ENCODE measurements at regions not wholly inside any gene's neighbourhood (a gene's known extent, or its start where the extent isn't known, plus 50 kb on each side); places are given as distances from the start of the nearest gene placed in this dataset.

- DNase-seq, result no peak
- H3K4me3 Mint-ChIP-seq, result peak overlapping the region; percentile 18 to 50 (median 28)
- peaks cover 27 to 38% (median 35%) of the 10 kb centered on the region in 3 donors for H3K4me1 Mint-ChIP-seq
- POLR2A ChIA-PET, result interaction anchor here in 1 of 2 donors (0.6 to 0.7 kb wide), 2 partner anchors 80 to 262 kb away, joined by 3 to 8 read pairs; no protein-coding TSS in a partner anchor
- no peaks in the 10 kb centered on the region for H3K27me3 ChIP-seq (replicated peaks in 1 of 2; ENCODE audit: control insufficient read depth in 2 of 2, extremely low read depth in 1 of 2, insufficient read depth in 2 of 2, low read length in 1 of 2)
- H3K27me3 Mint-ChIP-seq, result peaks cover 0 to 7% of the 10 kb centered on the region in 2 donors
- H3K27ac ChIP-seq (ENCODE audit: low read length), result no peak overlapping the region
- peak overlapping the region in 1 of 2 donors; percentile 28 for H3K27ac Mint-ChIP-seq
- no peak overlapping the region for H3K4me3 ChIP-seq (ENCODE audit: control insufficient read depth in 1 of 2, extremely low read depth in 1 of 2, low read length in 1 of 2)
- 60% methylated on average over 1 of the region's 18 CpGs for WGBS (ENCODE audit: insufficient coverage)
- H3K9me3 Mint-ChIP-seq, result no peaks in the 10 kb centered on the region
- peak in 3 of 4 experiments; percentile 15 to 48 (median 31) for ATAC-seq (replicated peaks in 1 of 4)
- CTCF ChIA-PET, result interaction anchor here in 1 of 2 donors (0.5 kb wide), 1 partner anchor 18 kb away, joined by 3 read pairs; no protein-coding TSS in a partner anchor
- H3K36me3 ChIP-seq (ENCODE audit: control insufficient read depth in 2 of 2, extremely low read depth in 1 of 2, insufficient read depth in 1 of 2, low read length in 1 of 2), result no peaks in the 10 kb centered on the region
- H3K4me1 ChIP-seq (ENCODE audit: control insufficient read depth in 1 of 2, extremely low read depth in 1 of 2, insufficient read depth in 2 of 2, low read length in 2 of 2), result peaks cover 20 to 22% of the 10 kb centered on the region in 2 experiments
- H3K9me3 ChIP-seq, result no peaks in the 10 kb centered on the region
- no peaks in the 10 kb centered on the region for H3K36me3 Mint-ChIP-seq
Observed at GRCh38 chr10:8326396-8327139, 272.1 kb downstream of the GATA3 start.

- peak overlapping the region in 1 of 2 donors; percentile 8 for H3K27ac Mint-ChIP-seq
- no peaks in the 10 kb centered on the region for H3K36me3 Mint-ChIP-seq
- WGBS (ENCODE audit: insufficient coverage), result no CpG with 5 or more reads among the region's 1 CpG
- no peaks in the 10 kb centered on the region for H3K9me3 Mint-ChIP-seq
- no peaks in the 10 kb centered on the region for H3K36me3 ChIP-seq (ENCODE audit: control insufficient read depth in 2 of 2, extremely low read depth in 1 of 2, insufficient read depth in 1 of 2, low read length in 1 of 2)
- ChIA-PET POLR2A (interaction anchor here in 1 of 2 donors (0.5 kb wide), 1 partner anchor 684 kb away, joined by 3 read pairs; no protein-coding TSS in a partner anchor), CTCF (interaction anchor here in 1 of 2 donors (0.5 kb wide), 1 partner anchor 19 kb away, joined by 3 read pairs; no protein-coding TSS in a partner anchor)
- H3K27me3 ChIP-seq (replicated peaks in 1 of 2; ENCODE audit: control insufficient read depth in 2 of 2, extremely low read depth in 1 of 2, insufficient read depth in 2 of 2, low read length in 1 of 2), result no peaks in the 10 kb centered on the region
- ATAC-seq (replicated peaks in 1 of 4), result no peak
- no peaks in the 10 kb centered on the region for H3K9me3 ChIP-seq
- H3K4me1 Mint-ChIP-seq, result peaks cover 32 to 43% (median 40%) of the 10 kb centered on the region in 3 donors
- H3K27ac ChIP-seq (ENCODE audit: low read length), result no peak overlapping the region
- H3K4me1 ChIP-seq (ENCODE audit: control insufficient read depth in 1 of 2, extremely low read depth in 1 of 2, insufficient read depth in 2 of 2, low read length in 2 of 2), result peaks cover 20 to 23% of the 10 kb centered on the region in 2 experiments
- no peak overlapping the region for H3K4me3 Mint-ChIP-seq
- H3K27me3 Mint-ChIP-seq, result peaks cover 0 to 7% of the 10 kb centered on the region in 2 donors
- DNase-seq, result no peak
- H3K4me3 ChIP-seq (ENCODE audit: control insufficient read depth in 1 of 2, extremely low read depth in 1 of 2, low read length in 1 of 2), result no peak overlapping the region
Observed at GRCh38 chr10:8327140-8327423, 272.6 kb downstream of the GATA3 start.

GRCh38 chr10:8331387-8331786 lies 276.9 kb downstream of the GATA3 start:
- 0% methylated on average over 6 of the region's 14 CpGs for WGBS (ENCODE audit: insufficient coverage)
- H3K36me3 ChIP-seq (ENCODE audit: control insufficient read depth in 2 of 2, extremely low read depth in 1 of 2, insufficient read depth in 1 of 2, low read length in 1 of 2), result no peaks in the 10 kb centered on the region
- Mint-ChIP-seq H3K9me3 (no peaks in the 10 kb centered on the region), H3K4me3 (peak overlapping the region; percentile 77 to 80 (median 79)), H3K27me3 (no peaks in the 10 kb centered on the region), H3K4me1 (peaks cover 36 to 49% (median 42%) of the 10 kb centered on the region in 3 donors), H3K36me3 (no peaks in the 10 kb centered on the region), H3K27ac (peak overlapping the region; percentile 87 to 96)
- CTCF ChIA-PET, result interaction anchor here (0.6 to 2.2 kb wide), 11 partner anchors 12 to 763 kb away, joined by 3 to 23 read pairs (median 3); no protein-coding TSS in a partner anchor
- POLR2A ChIA-PET, result interaction anchor here (0.6 to 2.9 kb wide), 15 partner anchors 21 to 277 kb away, joined by 3 to 48 read pairs (median 6); partner anchors contain the start of gene GATA3 (in 1 of the 2)
- H3K27ac ChIP-seq (ENCODE audit: low read length), result peak overlapping the region; percentile 97
- no peaks in the 10 kb centered on the region for H3K9me3 ChIP-seq
- H3K4me1 ChIP-seq (ENCODE audit: control insufficient read depth in 1 of 2, extremely low read depth in 1 of 2, insufficient read depth in 2 of 2, low read length in 2 of 2), result peaks cover 15 to 26% of the 10 kb centered on the region in 2 experiments
- H3K27me3 ChIP-seq (replicated peaks in 1 of 2; ENCODE audit: control insufficient read depth in 2 of 2, extremely low read depth in 1 of 2, insufficient read depth in 2 of 2, low read length in 1 of 2), result no peaks in the 10 kb centered on the region
- DNase-seq (peak in 28 of 35 experiments; percentile 1 to 64 (median 14)), ATAC-seq (replicated peaks in 1 of 4) (no peak)
- H3K4me3 ChIP-seq (ENCODE audit: control insufficient read depth in 1 of 2, extremely low read depth in 1 of 2, low read length in 1 of 2), result peak overlapping the region; percentile 62 to 63

- Mint-ChIP-seq H3K27me3 (no peaks in the 10 kb centered on the region), H3K4me3 (peak overlapping the region; percentile 77 to 80 (median 79)), H3K4me1 (peaks cover 31 to 44% (median 42%) of the 10 kb centered on the region in 3 donors), H3K9me3 (no peaks in the 10 kb centered on the region), H3K27ac (peak overlapping the region; percentile 87 to 96), H3K36me3 (no peaks in the 10 kb centered on the region)
- CTCF ChIA-PET, result interaction anchor here (0.5 to 2.2 kb wide), 16 partner anchors 12 to 877 kb away, joined by 3 to 23 read pairs (median 4); no protein-coding TSS in a partner anchor
- Histone ChIP-seq H3K4me3 (ENCODE audit: control insufficient read depth in 1 of 2, extremely low read depth in 1 of 2, low read length in 1 of 2) (peak overlapping the region; percentile 62 to 63), H3K36me3 (ENCODE audit: control insufficient read depth in 2 of 2, extremely low read depth in 1 of 2, insufficient read depth in 1 of 2, low read length in 1 of 2) (no peaks in the 10 kb centered on the region), H3K27ac (ENCODE audit: low read length) (peak overlapping the region; percentile 97), H3K27me3 (replicated peaks in 1 of 2; ENCODE audit: control insufficient read depth in 2 of 2, extremely low read depth in 1 of 2, insufficient read depth in 2 of 2, low read length in 1 of 2) (no peaks in the 10 kb centered on the region), H3K4me1 (ENCODE audit: control insufficient read depth in 1 of 2, extremely low read depth in 1 of 2, insufficient read depth in 2 of 2, low read length in 2 of 2) (peaks cover 11 to 24% of the 10 kb centered on the region in 2 experiments), H3K9me3 (no peaks in the 10 kb centered on the region)
- peak; percentile 74 to 97 (median 91) for DNase-seq
- POLR2A ChIA-PET, result interaction anchor here (0.5 to 2.9 kb wide), 39 partner anchors 9 to 843 kb away, joined by 3 to 48 read pairs (median 4); partner anchors contain the start of gene GATA3 (in 1 of the 2)
- under 1% methylated on average over 26 of the region's 34 CpGs for WGBS (ENCODE audit: insufficient coverage)
- ATAC-seq (replicated peaks in 1 of 4), result peak; percentile 94 to 98 (median 96)
Observed at GRCh38 chr10:8331896-8332729, 277.6 kb downstream of the GATA3 start.

- Mint-ChIP-seq H3K4me1 (peaks cover 31 to 44% (median 42%) of the 10 kb centered on the region in 3 donors), H3K9me3 (no peaks in the 10 kb centered on the region), H3K36me3 (no peaks in the 10 kb centered on the region), H3K27ac (peak overlapping the region; percentile 87 to 96), H3K27me3 (no peaks in the 10 kb centered on the region), H3K4me3 (peak overlapping the region; percentile 77 to 80 (median 79))
- H3K4me3 ChIP-seq (ENCODE audit: control insufficient read depth in 1 of 2, extremely low read depth in 1 of 2, low read length in 1 of 2), result peak overlapping the region; percentile 55 to 62
- H3K27ac ChIP-seq (ENCODE audit: low read length), result peak overlapping the region; percentile 97
- H3K9me3 ChIP-seq, result no peaks in the 10 kb centered on the region
- no peaks in the 10 kb centered on the region for H3K27me3 ChIP-seq (replicated peaks in 1 of 2; ENCODE audit: control insufficient read depth in 2 of 2, extremely low read depth in 1 of 2, insufficient read depth in 2 of 2, low read length in 1 of 2)
- DNase-seq, result no peak
- H3K36me3 ChIP-seq (ENCODE audit: control insufficient read depth in 2 of 2, extremely low read depth in 1 of 2, insufficient read depth in 1 of 2, low read length in 1 of 2), result no peaks in the 10 kb centered on the region
- ChIA-PET CTCF (interaction anchor here (0.5 to 2.2 kb wide), 13 partner anchors 18 to 876 kb away, joined by 3 to 23 read pairs (median 4); no protein-coding TSS in a partner anchor), POLR2A (interaction anchor here (0.6 to 2.9 kb wide), 25 partner anchors 8 to 765 kb away, joined by 3 to 48 read pairs (median 4); partner anchors contain the start of gene GATA3 (in 1 of the 2))
- H3K4me1 ChIP-seq (ENCODE audit: control insufficient read depth in 1 of 2, extremely low read depth in 1 of 2, insufficient read depth in 2 of 2, low read length in 2 of 2), result peaks cover 11 to 24% of the 10 kb centered on the region in 2 experiments
- ATAC-seq (replicated peaks in 1 of 4), result no peak
- 0% methylated on average over 3 of the region's 6 CpGs for WGBS (ENCODE audit: insufficient coverage)
Observed at GRCh38 chr10:8332730-8333111, 278.2 kb downstream of the GATA3 start.

- DNase-seq (no peak), ATAC-seq (replicated peaks in 1 of 4) (no peak)
- no peak overlapping the region for H3K4me3 ChIP-seq (ENCODE audit: control insufficient read depth in 1 of 2, extremely low read depth in 1 of 2, low read length in 1 of 2)
- WGBS (ENCODE audit: insufficient coverage), result 87% methylated on average over 2 of the region's 7 CpGs
- H3K4me3 Mint-ChIP-seq, result no peak overlapping the region
- H3K9me3 Mint-ChIP-seq, result no peaks in the 10 kb centered on the region
- H3K4me1 Mint-ChIP-seq, result peaks cover 31 to 42% (median 36%) of the 10 kb centered on the region in 3 donors
- no peaks in the 10 kb centered on the region for H3K27me3 ChIP-seq (replicated peaks in 1 of 2; ENCODE audit: control insufficient read depth in 2 of 2, extremely low read depth in 1 of 2, insufficient read depth in 2 of 2, low read length in 1 of 2)
- ChIA-PET CTCF (no interaction called here), POLR2A (no interaction called here)
- no peaks in the 10 kb centered on the region for H3K27me3 Mint-ChIP-seq
- H3K27ac ChIP-seq (ENCODE audit: low read length), result no peak overlapping the region
- no peaks in the 10 kb centered on the region for H3K36me3 Mint-ChIP-seq
- H3K27ac Mint-ChIP-seq, result peak overlapping the region in 1 of 2 donors; percentile 5
- H3K36me3 ChIP-seq (ENCODE audit: control insufficient read depth in 2 of 2, extremely low read depth in 1 of 2, insufficient read depth in 1 of 2, low read length in 1 of 2), result no peaks in the 10 kb centered on the region
- peaks cover 11 to 24% of the 10 kb centered on the region in 2 experiments for H3K4me1 ChIP-seq (ENCODE audit: control insufficient read depth in 1 of 2, extremely low read depth in 1 of 2, insufficient read depth in 2 of 2, low read length in 2 of 2)
- H3K9me3 ChIP-seq, result no peaks in the 10 kb centered on the region
Observed at GRCh38 chr10:8334631-8335030, 280.1 kb downstream of the GATA3 start.
